GM12891 (cell line): ENCODE measurements at regions not wholly inside any gene's neighbourhood (a gene's known extent, or its start where the extent isn't known, plus 50 kb on each side); places are given as distances from the start of the nearest gene placed in this dataset.

Experiments used
- DNase-seq: peaks from one replicate; pipeline ENCODE4 v3.0.0; 2011; ENCODE audit warnings: low spot score; ENCODE audit not compliant: insufficient read length
- FAIRE-seq: peaks from 2 replicates; lab custom pipeline; 2011; peaks lifted over from hg19 to GRCh38; lab: Jason Lieb, UNC
- PAX5 ChIP-seq: IDR thresholded peaks from 2 replicates; pipeline ENCODE4 v1.6.1; 2011; ENCODE audit warnings: low read length, moderate library complexity, mild to moderate bottlenecking; ENCODE audit not compliant: insufficient read depth, severe bottlenecking
- POLR2A ChIP-seq: IDR thresholded peaks from 2 replicates; pipeline ENCODE4 v1.6.1; 2011; ENCODE audit warnings: low read depth, low read length, control low read depth
- POLR2AphosphoS5 ChIP-seq: IDR thresholded peaks from 2 replicates; pipeline ENCODE4 v1.6.1; 2011; ENCODE audit warnings: low read depth, low read length, control low read depth
- POU2F2 ChIP-seq: IDR thresholded peaks from 2 replicates; pipeline ENCODE4 v1.6.1; 2011; ENCODE audit warnings: low read depth, mild to moderate bottlenecking, control low read depth, low read length, moderate library complexity
- SPI1 ChIP-seq: IDR thresholded peaks from 2 replicates; pipeline ENCODE4 v1.6.1; 2011; ENCODE audit warnings: low read depth, low read length, control low read depth
- TAF1 ChIP-seq: IDR thresholded peaks from 2 replicates; pipeline ENCODE4 v1.6.1; 2011; ENCODE audit warnings: low read depth, low read length, control low read depth

DNA sequence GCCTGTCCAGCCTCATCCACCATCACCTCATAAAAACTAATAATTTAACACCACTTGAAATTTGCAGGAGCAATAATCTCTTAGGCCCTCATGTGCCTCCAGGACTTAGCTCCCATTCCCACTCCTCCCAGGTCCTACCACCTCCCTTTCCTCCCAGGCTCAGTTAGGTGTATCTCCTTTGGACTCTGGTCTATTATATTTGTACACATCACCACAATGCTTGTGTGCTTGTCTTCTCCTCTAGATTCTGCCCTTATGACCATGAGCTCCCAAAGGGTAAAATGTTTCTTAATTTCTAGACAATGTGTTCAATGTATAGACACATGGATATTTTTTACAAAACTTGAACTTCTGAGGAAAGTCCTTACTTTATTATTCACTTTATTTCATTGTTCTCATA, 182.0 kb upstream of the ZC3H15 start:
- TF ChIP-seq POU2F2 (no peak), POLR2AphosphoS5 (no peak), POLR2A (no peak), TAF1 (no peak), PAX5 (no peak), SPI1 (no peak)
- no peak for DNase-seq
- FAIRE-seq: no peak

DNA sequence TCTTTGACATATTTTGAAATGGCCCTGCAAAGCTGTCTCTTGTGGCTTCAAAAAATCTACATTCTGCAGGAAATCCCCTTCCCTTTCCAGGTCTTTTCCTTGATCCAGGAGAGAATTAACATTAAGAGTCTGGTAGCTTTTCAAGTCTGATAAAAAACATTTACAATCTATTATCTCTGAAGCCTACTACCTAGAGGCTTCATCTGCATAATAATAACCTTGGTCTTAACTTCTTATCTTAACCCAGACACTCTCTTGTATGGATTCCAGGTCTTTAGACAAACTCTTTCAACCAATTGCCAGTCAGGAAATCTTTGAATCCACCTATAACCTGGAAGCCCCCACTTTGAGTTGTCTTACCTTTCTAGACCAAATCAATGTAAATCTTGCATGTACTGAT, 179.3 kb upstream of the ZC3H15 start:
- no peak for TF ChIP-seq SPI1
- no peak for TF ChIP-seq POU2F2
- no peak for TF ChIP-seq TAF1
- no peak for TF ChIP-seq POLR2A
- TF ChIP-seq POLR2AphosphoS5: no peak
- TF ChIP-seq PAX5: no peak
- DNase-seq (no peak), FAIRE-seq (no peak)

DNA sequence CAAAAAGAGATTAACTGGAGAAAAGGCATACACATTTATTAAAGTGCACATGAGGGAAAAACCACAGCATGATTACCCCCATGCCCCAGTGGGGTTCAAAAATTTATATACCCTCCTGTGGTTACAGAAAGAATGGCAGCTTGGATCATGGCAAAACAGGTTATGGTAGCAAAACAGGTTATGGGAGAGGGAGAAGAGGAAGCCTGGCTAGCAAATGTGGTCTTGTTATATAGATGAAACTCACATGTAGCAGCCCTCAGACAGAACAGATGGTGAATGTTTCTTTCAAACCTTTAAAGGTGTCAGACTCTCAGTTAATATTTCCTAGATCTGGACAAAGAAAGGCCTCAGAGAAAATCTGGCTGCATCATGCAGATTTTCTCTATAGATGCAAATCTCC, 178.2 kb upstream of the ZC3H15 start:
- DNase-seq: no peak
- FAIRE-seq: no peak

DNA sequence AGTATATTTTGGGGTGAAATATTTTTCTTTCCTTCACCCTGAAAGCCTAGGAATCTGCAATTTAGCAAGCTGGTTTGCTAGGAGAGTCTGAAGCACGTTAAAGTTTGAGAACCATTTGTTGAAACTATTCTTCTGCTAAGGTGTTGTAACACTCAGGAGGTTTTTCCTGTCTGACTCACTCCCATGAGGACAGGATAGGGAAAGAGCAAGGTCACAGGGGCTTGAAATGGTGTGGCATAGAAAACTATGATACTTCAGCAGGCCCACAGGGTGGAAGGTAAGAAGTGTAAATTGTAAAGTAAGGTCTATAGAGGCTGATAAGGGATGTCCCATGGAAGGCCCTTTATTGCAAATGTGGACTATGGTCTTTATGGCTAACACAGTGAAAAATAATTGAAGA, 177.7 kb upstream of the ZC3H15 start:
- TF ChIP-seq POLR2A (no peak), PAX5 (no peak), POU2F2 (no peak), SPI1 (no peak), TAF1 (no peak), POLR2AphosphoS5 (no peak)
- FAIRE-seq: no peak
- DNase-seq: no peak

More for the DNA sequence above, 178.2 kb upstream of the ZC3H15 start:
- TF ChIP-seq SPI1: no peak
- TF ChIP-seq POLR2AphosphoS5: no peak

DNA sequence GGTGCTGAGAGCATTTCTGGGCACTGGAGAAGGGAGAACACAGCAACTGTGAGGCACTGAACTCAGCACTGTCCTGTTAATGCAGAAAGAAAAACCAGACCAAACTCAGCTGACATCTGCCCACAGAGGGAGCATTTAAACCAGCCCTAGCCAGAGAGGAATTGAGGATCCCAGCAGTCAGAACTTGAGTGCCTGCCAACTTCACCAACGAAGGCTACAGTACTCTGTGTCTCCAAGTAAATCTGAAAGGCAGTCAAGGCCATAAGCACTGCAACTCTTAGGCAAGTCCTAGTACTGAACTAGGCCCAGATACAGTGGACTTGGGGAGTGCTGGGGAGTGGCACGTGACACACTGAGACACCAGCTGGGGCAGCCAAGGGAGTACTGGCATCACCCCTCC, 176.2 kb upstream of the ZC3H15 start:
- DNase-seq: no peak
- no peak for TF ChIP-seq POLR2AphosphoS5
- FAIRE-seq: no peak

DNA sequence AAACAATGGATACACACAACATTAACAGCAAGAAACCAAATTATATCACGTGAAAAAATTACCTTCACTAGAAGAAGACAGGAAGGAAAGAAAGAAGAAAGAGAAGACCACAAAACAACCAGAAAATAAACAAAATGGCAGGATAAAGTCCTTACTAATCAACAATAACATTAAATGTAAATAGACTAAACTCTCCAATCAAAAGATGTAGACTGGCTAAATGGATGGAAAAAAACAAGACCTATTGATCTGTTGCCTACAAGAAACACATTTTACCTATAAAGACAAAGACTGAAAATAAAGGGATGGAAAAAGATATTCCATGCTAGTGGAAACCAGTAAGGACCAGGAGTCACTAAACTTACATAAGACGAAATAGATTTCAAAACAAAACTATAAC, 167.0 kb upstream of the ZC3H15 start:
- no peak for FAIRE-seq
- TF ChIP-seq SPI1 (no peak), POLR2A (no peak), PAX5 (no peak), TAF1 (no peak), POU2F2 (no peak), POLR2AphosphoS5 (no peak)
- no peak for DNase-seq

DNA sequence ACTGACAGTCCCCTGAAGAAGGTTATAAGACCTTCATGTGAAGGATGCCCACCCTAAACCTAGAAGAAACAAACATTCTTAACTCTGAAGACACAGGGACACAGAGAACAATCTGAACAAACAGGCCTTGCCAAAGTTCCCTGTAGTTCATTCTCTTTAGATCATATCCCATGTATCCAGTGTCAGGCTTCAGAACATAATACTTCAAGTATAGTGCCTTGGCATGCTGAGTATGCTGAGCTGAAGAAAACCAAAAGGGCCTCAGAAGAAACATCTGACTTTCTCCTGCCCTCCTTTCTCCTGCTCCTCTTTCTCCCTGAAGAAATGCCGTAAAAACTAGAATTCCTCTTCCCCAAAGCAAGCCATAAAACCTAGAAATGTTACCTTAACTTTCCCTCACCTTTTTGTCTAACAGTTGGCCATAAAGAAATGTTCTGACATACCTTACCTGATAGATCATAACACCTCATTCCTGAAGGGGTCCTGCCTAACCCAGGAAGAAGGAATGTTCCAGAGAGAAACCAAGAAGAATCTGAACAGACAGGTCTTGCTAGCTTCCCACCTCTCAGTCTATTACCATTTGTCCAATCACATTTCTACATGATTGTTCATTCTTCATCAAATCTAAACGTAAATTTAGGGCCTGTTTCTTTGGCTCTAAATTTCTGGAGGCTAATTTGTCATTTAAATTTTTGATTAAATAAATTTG, 160.1 kb upstream of the ZC3H15 start:
- TF ChIP-seq SPI1 (no peak), TAF1 (no peak), POLR2A (no peak), POU2F2 (no peak), POLR2AphosphoS5 (no peak), PAX5 (no peak)
- DNase-seq (no peak), FAIRE-seq (no peak)

DNA sequence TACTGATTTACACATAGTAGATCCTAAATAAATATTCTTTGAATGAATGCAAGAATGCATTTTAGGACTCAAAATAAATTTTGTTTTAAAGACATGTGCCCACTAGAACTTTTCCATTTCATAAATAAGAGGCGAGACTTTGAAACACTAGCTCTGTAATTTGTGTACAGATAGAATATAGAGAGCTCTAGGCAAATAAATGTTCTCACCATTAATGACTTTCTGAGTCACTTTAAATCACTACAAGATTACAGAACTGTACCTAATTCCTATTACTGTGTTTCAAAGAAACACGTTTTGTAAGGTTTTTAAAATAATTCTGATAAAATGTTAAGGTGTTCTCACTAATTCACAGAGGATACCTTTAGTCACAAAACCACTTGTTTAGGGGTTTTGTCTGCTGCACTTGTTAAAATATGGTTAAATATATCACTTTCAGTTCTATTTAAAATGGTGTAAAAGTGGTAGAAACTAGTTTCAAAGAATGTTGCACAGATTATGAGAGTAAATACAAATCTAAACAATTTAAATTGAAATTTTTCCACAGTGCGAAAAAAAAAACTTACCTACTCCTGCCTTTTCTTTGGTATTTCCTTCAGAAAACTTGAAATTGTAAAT, 158.7 kb upstream of the ZC3H15 start:
- TF ChIP-seq SPI1 (no peak), POLR2A (no peak), TAF1 (no peak), POLR2AphosphoS5 (no peak), POU2F2 (no peak), PAX5 (no peak)
- DNase-seq (no peak), FAIRE-seq (no peak)

DNA sequence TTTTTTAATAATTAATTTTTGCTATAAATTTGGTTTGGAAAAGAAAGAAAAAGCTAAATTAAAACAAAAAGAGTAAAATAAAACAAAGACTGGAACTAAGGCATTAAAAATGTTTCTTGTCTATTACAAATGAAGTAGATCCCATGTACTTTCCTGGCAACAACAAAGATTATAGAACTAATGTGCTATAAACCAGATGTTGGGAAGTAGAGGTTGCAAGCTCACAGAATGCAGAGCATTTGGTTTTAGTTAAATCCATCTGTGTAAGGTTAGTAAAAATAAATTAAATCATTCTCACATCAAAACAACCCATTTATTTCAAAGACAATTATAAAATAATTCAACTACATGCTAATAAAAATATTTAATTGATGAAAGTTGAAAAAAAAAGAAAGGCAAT, 157.2 kb upstream of the ZC3H15 start:
- no peak for FAIRE-seq
- DNase-seq: no peak
- TF ChIP-seq POU2F2 (no peak), POLR2A (no peak), PAX5 (no peak)

DNA sequence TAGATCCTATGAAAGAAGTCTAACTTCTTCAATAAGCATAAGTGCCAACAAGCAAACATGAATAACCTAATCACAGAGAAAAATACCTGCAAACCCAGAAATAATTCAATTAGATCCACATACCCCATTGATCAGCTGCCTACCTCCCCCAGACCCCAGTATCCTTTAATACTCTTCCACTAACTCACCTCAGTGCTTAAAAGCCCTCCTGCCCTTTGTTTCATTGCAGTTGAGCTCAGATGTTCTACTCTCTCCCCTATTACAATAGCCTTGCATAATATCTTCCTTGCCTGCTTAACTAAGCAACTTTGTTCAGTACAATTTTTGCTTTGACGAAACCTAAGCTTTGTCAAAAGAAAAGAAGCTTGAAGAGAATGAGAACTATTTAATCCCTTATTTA, 156.0 kb upstream of the ZC3H15 start:
- TF ChIP-seq POU2F2 (no peak), POLR2AphosphoS5 (no peak), PAX5 (no peak), POLR2A (no peak), SPI1 (no peak), TAF1 (no peak)
- DNase-seq: no peak
- FAIRE-seq: peak; percentile 59

DNA sequence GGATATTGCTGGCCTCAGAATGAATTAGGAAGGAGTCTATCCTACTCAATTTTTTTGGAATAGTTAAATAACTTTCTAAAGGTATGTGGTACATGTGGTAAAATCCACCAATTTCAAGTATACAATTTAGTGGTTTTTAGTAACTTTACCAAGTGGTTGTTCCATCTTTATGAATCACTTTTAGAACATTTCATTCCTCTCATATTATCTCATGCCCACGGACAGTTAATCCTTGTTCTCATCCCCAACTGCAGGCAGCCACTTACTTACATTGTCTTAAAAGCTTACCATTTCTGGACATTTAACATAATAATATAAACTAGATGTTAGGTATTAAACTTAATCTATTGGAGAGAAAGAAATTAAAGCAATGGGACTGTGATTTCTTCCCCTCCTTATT, 146.3 kb upstream of the ZC3H15 start:
- FAIRE-seq (no peak), DNase-seq (no peak)
- TF ChIP-seq SPI1 (no peak), TAF1 (no peak), POLR2AphosphoS5 (no peak), POU2F2 (no peak), POLR2A (no peak), PAX5 (no peak)
